Tibial nerve (tissue), 4 donors: ENCODE measurements at regions not wholly inside any gene's neighbourhood (a gene's known extent, or its start where the extent isn't known, plus 50 kb on each side); places are given as distances from the start of the nearest gene placed in this dataset.

Source experiments
- CTCF ChIP-seq, 5 experiments: fragments of 200-600 bp in 3 of 5; fragments of 450-650 bp in 2 of 5; sonication (generic) in 3 of 5; IDR thresholded peaks; one replicate each; pipeline ENCODE4 v1.5.1; 2016 to 2019; ENCODE audit warnings: antibody characterized with exemption in 5 of 5, mild to moderate bottlenecking in 3 of 5, moderate library complexity in 2 of 5
- EP300 ChIP-seq, 2 donors: sonication (generic); formaldehyde crosslinking; IDR thresholded peaks; one replicate each; pipeline ENCODE4 v1.6.1; 2017; ENCODE audit warnings: antibody characterized with exemption in 2 of 2, mild to moderate bottlenecking in 1 of 2
- POLR2A ChIP-seq, 2 donors: fragments of 450-650 bp; IDR thresholded peaks; one replicate each; pipeline ENCODE4 v1.6.1; 2017; ENCODE audit warnings: antibody characterized with exemption in 2 of 2, mild to moderate bottlenecking in 2 of 2, moderate library complexity in 2 of 2

GRCh38 chr5:3742750-3743149 lies 147.1 kb downstream of the IRX1 start:
- TF ChIP-seq CTCF (IDR thresholded peaks at IDR 0.05): no peak
- TF ChIP-seq POLR2A (IDR thresholded peaks at IDR 0.05): no peak
- no peak for TF ChIP-seq EP300 (IDR thresholded peaks at IDR 0.05)
